ENCODE measurements at regions not wholly inside any gene's neighbourhood (a gene's known extent, or its start where the extent isn't known, plus 50 kb on each side); places are given as distances from the start of the nearest gene placed in this dataset.

- Mint-ChIP-seq H3K4me3 (no peak overlapping the region), H3K4me1 (no peaks in the 10 kb centered on the region), H3K36me3 (peaks cover 18% of the 10 kb centered on the region), H3K9me3 (peaks cover 65% of the 10 kb centered on the region), H3K27me3 (ENCODE audit: low read depth) (no peaks in the 10 kb centered on the region; the same call in 1 of the 2 replicates), H3K27ac (no peak overlapping the region)
- ATAC-seq (no peak), DNase-seq (ENCODE audit: low spot score) (no peak)
- TF ChIP-seq MAX (CRISPR knock-in tag; IDR thresholded peaks at IDR 0.05) (no peak), MYBL2 (CRISPR knock-in tag; IDR thresholded peaks at IDR 0.05) (no peak), GRHL2 (CRISPR knock-in tag; IDR thresholded peaks at IDR 0.05; ENCODE audit: insufficient replicate concordance, severe bottlenecking) (no peak), JAZF1 (CRISPR knock-in tag; IDR thresholded peaks at IDR 0.05) (no peak), NFATC4 (CRISPR knock-in tag; IDR thresholded peaks at IDR 0.05) (no peak), ATF6 (CRISPR knock-in tag; IDR thresholded peaks at IDR 0.05) (no peak), TEAD1 (CRISPR knock-in tag; IDR thresholded peaks at IDR 0.05) (no peak), ZNF219 (CRISPR knock-in tag; IDR thresholded peaks at IDR 0.05; ENCODE audit: borderline replicate concordance) (no peak), EMX1 (CRISPR knock-in tag; IDR thresholded peaks at IDR 0.05) (no peak), E2F1 (CRISPR knock-in tag; IDR thresholded peaks at IDR 0.05) (no peak), USF2 (CRISPR knock-in tag; IDR thresholded peaks at IDR 0.05) (no peak)
- ChIA-PET POLR2A (no interaction called here), CTCF (no interaction called here)
Observed at GRCh38 chr4:184922301-184922700, 96.0 kb upstream of the HELT start.

- DNase-seq (ENCODE audit: low spot score) (no peak), ATAC-seq (no peak)
- no peak for TF ChIP-seq ZNF423 (CRISPR knock-in tag; IDR thresholded peaks at IDR 0.05)
- no peak for TF ChIP-seq JAZF1 (CRISPR knock-in tag; IDR thresholded peaks at IDR 0.05)
- no peak for TF ChIP-seq ERG (CRISPR knock-in tag; IDR thresholded peaks at IDR 0.05)
- Mint-ChIP-seq H3K9me3 (peaks cover 64% of the 10 kb centered on the region), H3K4me3 (no peak overlapping the region), H3K4me1 (no peaks in the 10 kb centered on the region), H3K36me3 (peaks cover 29% of the 10 kb centered on the region), H3K27ac (no peak overlapping the region), H3K27me3 (ENCODE audit: low read depth) (no peaks in the 10 kb centered on the region; the same call in 1 of the 2 replicates)
- ChIA-PET CTCF (no interaction called here), POLR2A (no interaction called here)
Observed at GRCh38 chr4:184924516-184924915, 93.8 kb upstream of the HELT start.

GRCh38 chr4:184929476-184929875 is 88.8 kb upstream of the HELT start:
- Mint-ChIP-seq H3K27ac (no peak overlapping the region), H3K4me3 (no peak overlapping the region), H3K9me3 (peaks cover 24% of the 10 kb centered on the region), H3K4me1 (no peaks in the 10 kb centered on the region), H3K36me3 (peaks cover 17% of the 10 kb centered on the region), H3K27me3 (ENCODE audit: low read depth) (no peaks in the 10 kb centered on the region)
- ChIA-PET POLR2A (interaction anchor here (0.6 kb wide), 1 partner anchor 1486 kb away, joined by 3 read pairs; no protein-coding TSS in a partner anchor), CTCF (no interaction called here)
- DNase-seq (ENCODE audit: low spot score) (no peak), ATAC-seq (no peak)
- TF ChIP-seq FOXP4 (CRISPR knock-in tag; IDR thresholded peaks at IDR 0.05) (no peak), ZNF138 (CRISPR knock-in tag; conservative IDR thresholded peaks at IDR 0.05) (no peak), ZNF423 (CRISPR knock-in tag; IDR thresholded peaks at IDR 0.05) (no peak), TCF7 (CRISPR knock-in tag; IDR thresholded peaks at IDR 0.05; ENCODE audit: low read depth) (no peak), ATF6 (CRISPR knock-in tag; IDR thresholded peaks at IDR 0.05) (no peak), ZBTB43 (CRISPR knock-in tag; IDR thresholded peaks at IDR 0.05) (no peak), ELF4 (CRISPR knock-in tag; IDR thresholded peaks at IDR 0.05; ENCODE audit: low read depth) (no peak), SMAD4 (CRISPR knock-in tag; IDR thresholded peaks at IDR 0.05) (no peak), NFATC4 (CRISPR knock-in tag; IDR thresholded peaks at IDR 0.05) (no peak), PREB (CRISPR knock-in tag; IDR thresholded peaks at IDR 0.05; ENCODE audit: borderline replicate concordance) (no peak)
